Fibroblast of lung (primary cell): ENCODE measurements at regions not wholly inside any gene's neighbourhood (a gene's known extent, or its start where the extent isn't known, plus 50 kb on each side); places are given as distances from the start of the nearest gene placed in this dataset.

Source experiments
- DNase-seq, 2 donors: peaks; one replicate each; pipeline versions ENCODE4 v3.0.0 to v3.0.0-alpha.2; 2010; ENCODE audit warnings: low read depth in 2 of 2
- H2AFZ ChIP-seq: 2 replicates; pipeline ENCODE4 v1.5.1; 2012; ENCODE audit warnings: low read length, control low read depth, inconsistent platforms
- H3K27ac ChIP-seq: 2 replicates; pipeline ENCODE4 v1.5.1; 2011; ENCODE audit warnings: low read length, control low read depth; ENCODE audit not compliant: insufficient read depth
- H3K27me3 ChIP-seq: 2 replicates; pipeline ENCODE4 v1.5.1; 2011; ENCODE audit warnings: mild to moderate bottlenecking, low read length; ENCODE audit not compliant: control insufficient read depth, insufficient read depth
- H3K36me3 ChIP-seq: 2 replicates; pipeline ENCODE4 v1.5.1; 2011; ENCODE audit warnings: low read length; ENCODE audit not compliant: control insufficient read depth, insufficient read depth
- H3K4me1 ChIP-seq: 2 replicates; pipeline ENCODE4 v1.5.1; 2011; ENCODE audit warnings: low read length; ENCODE audit not compliant: control insufficient read depth, insufficient read depth; ENCODE audit errors: extremely low read depth
- H3K4me2 ChIP-seq: 2 replicates; pipeline ENCODE4 v1.5.1; 2011; ENCODE audit warnings: low read length, control low read depth; ENCODE audit not compliant: insufficient read depth; ENCODE audit errors: extremely low read depth
- H3K4me3 ChIP-seq, 4 experiments: fragments of 200-600 bp in 1 of 4; sonication (generic) in 1 of 4; replicated peaks in 1 of 4; 2 replicates each; pipeline ENCODE4 v1.5.1; 2011 to 2016; ENCODE audit warnings: low read length in 4 of 4, low read depth in 3 of 4, mild to moderate bottlenecking in 3 of 4, control low read depth in 2 of 4, inconsistent platforms in 1 of 4, mixed read lengths in 1 of 4; ENCODE audit not compliant: insufficient read depth in 1 of 4; ENCODE audit errors: control extremely low read depth in 1 of 4
- H3K79me2 ChIP-seq: 2 replicates; pipeline ENCODE4 v1.5.1; 2012; ENCODE audit warnings: mild to moderate bottlenecking, low read length, inconsistent platforms; ENCODE audit not compliant: control insufficient read depth, insufficient read depth
- H3K9ac ChIP-seq: 2 replicates; pipeline ENCODE4 v1.5.1; 2011; ENCODE audit warnings: mild to moderate bottlenecking, low read length, control low read depth; ENCODE audit not compliant: insufficient read depth
- H3K9me3 ChIP-seq: 2 replicates; pipeline ENCODE4 v1.5.1; 2012; ENCODE audit warnings: low read depth, low read length; ENCODE audit not compliant: control insufficient read depth, insufficient read depth
- H4K20me1 ChIP-seq: 2 replicates; pipeline ENCODE4 v1.5.1; 2011; ENCODE audit warnings: low read length; ENCODE audit not compliant: control insufficient read depth, insufficient read depth; ENCODE audit errors: extremely low read depth
- EZH2 ChIP-seq: IDR thresholded peaks from 2 replicates; pipeline ENCODE4 v1.5.1; 2012; ENCODE audit warnings: low read length, control low read depth, mild to moderate bottlenecking; ENCODE audit errors: missing control alignments
- TF ChIP-seq, protein P1 (sequence below), 2 donors: IDR thresholded peaks in 1 of 2; conservative IDR thresholded peaks in 1 of 2; 1 replicate in 1 of 2; 2 replicates in 1 of 2; pipeline ENCODE4 v1.5.1; 2011 to 2012; ENCODE audit warnings: low read length in 2 of 2, control low read depth in 1 of 2, inconsistent platforms in 1 of 2, low read depth in 1 of 2, mild to moderate bottlenecking in 1 of 2

DNA sequence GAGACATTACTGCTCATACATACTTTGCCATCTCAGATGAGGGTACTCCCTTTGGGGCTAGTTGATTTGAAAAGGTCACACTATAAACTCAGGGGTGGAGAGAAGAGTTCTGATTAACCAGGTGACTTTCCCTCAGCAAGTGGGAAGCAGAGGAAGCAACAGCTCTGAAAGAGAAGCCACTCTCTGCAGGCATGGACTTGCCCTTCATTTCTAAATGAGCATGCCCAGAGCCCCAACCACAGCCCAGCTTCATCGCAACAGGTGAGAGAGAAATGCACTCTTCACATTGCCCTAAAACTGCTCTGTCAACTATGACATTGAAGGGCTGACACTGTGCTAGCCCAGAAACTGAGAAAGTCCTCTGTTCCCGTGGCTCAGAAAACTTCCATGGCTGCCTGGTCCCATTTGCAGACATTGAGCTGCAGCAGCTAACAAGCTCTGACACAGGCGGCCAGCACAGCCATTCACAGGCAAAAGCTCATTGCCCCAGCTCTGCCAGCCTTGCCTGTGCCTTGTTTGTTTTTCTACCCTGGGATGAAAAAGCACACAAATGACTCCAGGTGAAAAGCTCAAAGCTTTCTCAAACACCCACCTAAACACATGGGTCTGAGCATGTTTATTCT is 419.8 kb upstream of the DYNLRB2 start:
- Histone ChIP-seq H3K9me3 (no peaks in the 10 kb centered on the region), H3K36me3 (no peaks in the 10 kb centered on the region), H3K79me2 (no peaks in the 10 kb centered on the region), H3K4me3 (no peak overlapping the region), H3K4me1 (no peaks in the 10 kb centered on the region), H4K20me1 (no peaks in the 10 kb centered on the region), H3K27ac (no peak overlapping the region), H3K27me3 (no peaks in the 10 kb centered on the region), H3K9ac (no peak overlapping the region), H2AFZ (no peak overlapping the region), H3K4me2 (no peak overlapping the region)
- DNase-seq, result no peak
- TF ChIP-seq EZH2, result no peak
- TF ChIP-seq, protein P1, sequence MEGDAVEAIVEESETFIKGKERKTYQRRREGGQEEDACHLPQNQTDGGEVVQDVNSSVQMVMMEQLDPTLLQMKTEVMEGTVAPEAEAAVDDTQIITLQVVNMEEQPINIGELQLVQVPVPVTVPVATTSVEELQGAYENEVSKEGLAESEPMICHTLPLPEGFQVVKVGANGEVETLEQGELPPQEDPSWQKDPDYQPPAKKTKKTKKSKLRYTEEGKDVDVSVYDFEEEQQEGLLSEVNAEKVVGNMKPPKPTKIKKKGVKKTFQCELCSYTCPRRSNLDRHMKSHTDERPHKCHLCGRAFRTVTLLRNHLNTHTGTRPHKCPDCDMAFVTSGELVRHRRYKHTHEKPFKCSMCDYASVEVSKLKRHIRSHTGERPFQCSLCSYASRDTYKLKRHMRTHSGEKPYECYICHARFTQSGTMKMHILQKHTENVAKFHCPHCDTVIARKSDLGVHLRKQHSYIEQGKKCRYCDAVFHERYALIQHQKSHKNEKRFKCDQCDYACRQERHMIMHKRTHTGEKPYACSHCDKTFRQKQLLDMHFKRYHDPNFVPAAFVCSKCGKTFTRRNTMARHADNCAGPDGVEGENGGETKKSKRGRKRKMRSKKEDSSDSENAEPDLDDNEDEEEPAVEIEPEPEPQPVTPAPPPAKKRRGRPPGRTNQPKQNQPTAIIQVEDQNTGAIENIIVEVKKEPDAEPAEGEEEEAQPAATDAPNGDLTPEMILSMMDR (conservative IDR thresholded peaks at IDR 0.05 in 1 of 2, IDR thresholded peaks at IDR 0.05 in 1 of 2; ENCODE audit: low read depth in 1 of 2, low read length in 2 of 2), result no peak

DNA sequence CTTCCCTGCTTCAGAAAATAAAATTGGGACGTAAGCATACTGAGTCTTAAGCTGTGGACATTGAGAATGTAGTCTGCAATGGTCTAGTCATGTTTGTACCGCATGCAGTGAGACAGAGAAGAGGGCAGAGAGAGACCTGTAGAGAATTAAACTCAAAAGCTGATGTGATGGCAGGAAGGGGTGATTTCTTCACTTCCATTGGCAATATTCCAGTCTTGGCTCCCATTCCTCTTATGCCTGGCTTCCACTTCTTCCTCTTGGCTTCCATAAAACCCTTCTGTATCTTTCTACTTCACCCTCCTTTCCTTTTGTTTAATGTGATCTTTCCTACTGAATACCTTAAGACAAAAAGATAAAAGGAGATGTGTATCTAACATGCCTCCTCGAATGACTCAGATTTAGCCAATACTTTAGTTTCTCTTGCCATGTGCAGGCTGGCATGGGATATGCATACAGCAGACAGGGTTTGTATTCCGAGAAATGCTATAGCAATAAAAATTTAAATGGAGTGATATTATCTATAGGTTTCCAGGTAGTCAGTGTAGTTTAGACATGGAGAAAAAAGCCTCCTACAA is 423.1 kb upstream of the DYNLRB2 start:
- Histone ChIP-seq H3K4me1 (no peaks in the 10 kb centered on the region), H3K36me3 (no peaks in the 10 kb centered on the region)
- no peak for DNase-seq

DNA sequence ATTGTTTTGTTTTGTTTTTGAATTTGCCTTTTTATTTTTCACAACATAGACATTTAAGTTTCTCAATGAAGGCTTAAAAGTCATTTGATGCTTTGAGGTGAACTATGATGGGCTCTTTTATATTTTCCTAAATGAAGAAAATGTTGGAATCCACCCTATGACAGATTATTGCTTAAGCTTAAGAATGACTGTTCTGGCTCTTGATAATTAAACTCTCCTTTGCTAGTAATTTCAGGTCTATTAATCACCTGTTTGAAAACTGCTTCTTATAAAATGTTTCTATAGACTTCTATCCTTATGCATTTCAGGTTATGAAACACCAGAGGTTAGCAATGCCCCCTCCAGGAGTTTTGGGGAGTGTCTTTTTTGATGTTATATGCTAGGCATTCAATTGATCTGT is 424.1 kb upstream of the DYNLRB2 start:
- H3K79me2 ChIP-seq, result no peaks in the 10 kb centered on the region
- no peak overlapping the region for H3K27ac ChIP-seq
- no peaks in the 10 kb centered on the region for H3K9me3 ChIP-seq

More for the DNA sequence above, 423.1 kb upstream of the DYNLRB2 start:
- Histone ChIP-seq H3K79me2 (no peaks in the 10 kb centered on the region), H3K27me3 (no peaks in the 10 kb centered on the region), H3K27ac (no peak overlapping the region), H2AFZ (no peak overlapping the region), H3K9me3 (no peaks in the 10 kb centered on the region), H4K20me1 (no peaks in the 10 kb centered on the region), H3K4me3 (no peak overlapping the region), H3K4me2 (no peak overlapping the region), H3K9ac (no peak overlapping the region)
- TF ChIP-seq EZH2, result no peak
- TF ChIP-seq, protein P1 (conservative IDR thresholded peaks at IDR 0.05 in 1 of 2, IDR thresholded peaks at IDR 0.05 in 1 of 2; ENCODE audit: low read depth in 1 of 2, low read length in 2 of 2), result no peak

More for the DNA sequence above, 424.1 kb upstream of the DYNLRB2 start:
- H3K36me3 ChIP-seq, result no peaks in the 10 kb centered on the region
- no peaks in the 10 kb centered on the region for H4K20me1 ChIP-seq
- H3K4me3 ChIP-seq, result no peak overlapping the region
- no peaks in the 10 kb centered on the region for H3K27me3 ChIP-seq
- no peak overlapping the region for H2AFZ ChIP-seq
- TF ChIP-seq, protein P1 (conservative IDR thresholded peaks at IDR 0.05 in 1 of 2, IDR thresholded peaks at IDR 0.05 in 1 of 2; ENCODE audit: low read depth in 1 of 2, low read length in 2 of 2), result no peak
- TF ChIP-seq EZH2, result no peak
- no peak overlapping the region for H3K4me2 ChIP-seq
- no peak overlapping the region for H3K9ac ChIP-seq
- DNase-seq, result no peak
- no peaks in the 10 kb centered on the region for H3K4me1 ChIP-seq
